GM19193 (cell line): ENCODE measurements at regions not wholly inside any gene's neighbourhood (a gene's known extent, or its start where the extent isn't known, plus 50 kb on each side); places are given as distances from the start of the nearest gene placed in this dataset.

Experiments
- POLR2A ChIP-seq: IDR thresholded peaks from 4 replicates; pipeline ENCODE4 v1.6.1; 2011; ENCODE audit not compliant: insufficient read depth, insufficient read length; ENCODE audit errors: extremely low read depth

DNA sequence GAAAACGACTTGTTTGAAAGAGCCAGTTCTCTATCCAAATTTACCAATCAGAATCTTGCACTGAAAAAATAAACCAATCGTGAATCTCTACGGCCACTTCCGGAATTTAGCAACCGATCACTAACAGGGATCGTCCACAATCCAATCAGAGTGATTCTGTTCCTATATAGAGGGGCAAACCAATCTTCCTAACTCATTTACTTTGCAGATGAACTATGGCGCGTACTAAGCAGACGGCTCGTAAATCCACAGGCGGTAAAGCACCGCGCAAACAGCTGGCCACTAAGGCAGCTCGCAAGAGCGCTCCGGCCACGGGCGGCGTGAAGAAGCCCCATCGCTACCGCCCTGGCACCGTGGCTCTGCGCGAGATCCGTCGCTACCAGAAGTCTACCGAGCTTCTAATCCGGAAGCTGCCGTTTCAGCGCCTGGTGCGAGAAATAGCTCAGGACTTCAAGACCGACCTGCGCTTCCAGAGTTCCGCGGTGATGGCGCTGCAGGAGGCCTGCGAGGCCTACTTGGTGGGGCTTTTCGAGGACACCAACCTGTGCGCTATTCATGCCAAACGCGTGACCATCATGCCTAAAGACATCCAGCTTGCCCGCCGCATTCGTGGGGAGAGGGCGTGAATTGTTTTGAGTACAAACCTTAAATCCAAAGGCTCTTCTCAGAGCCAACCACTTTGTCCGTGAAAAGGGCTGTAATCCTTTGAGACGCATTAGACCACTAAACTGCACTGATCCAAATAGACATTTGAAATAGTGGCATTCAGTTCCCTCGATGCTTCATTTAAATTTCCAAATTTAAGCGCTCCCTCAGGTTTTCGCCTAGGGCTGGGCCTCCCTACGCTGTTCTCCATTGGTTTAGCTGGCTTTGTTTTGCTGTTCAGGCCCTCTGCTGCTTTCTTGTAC lies 138.0 kb downstream of the HFE start:
- no peak for TF ChIP-seq POLR2A

DNA sequence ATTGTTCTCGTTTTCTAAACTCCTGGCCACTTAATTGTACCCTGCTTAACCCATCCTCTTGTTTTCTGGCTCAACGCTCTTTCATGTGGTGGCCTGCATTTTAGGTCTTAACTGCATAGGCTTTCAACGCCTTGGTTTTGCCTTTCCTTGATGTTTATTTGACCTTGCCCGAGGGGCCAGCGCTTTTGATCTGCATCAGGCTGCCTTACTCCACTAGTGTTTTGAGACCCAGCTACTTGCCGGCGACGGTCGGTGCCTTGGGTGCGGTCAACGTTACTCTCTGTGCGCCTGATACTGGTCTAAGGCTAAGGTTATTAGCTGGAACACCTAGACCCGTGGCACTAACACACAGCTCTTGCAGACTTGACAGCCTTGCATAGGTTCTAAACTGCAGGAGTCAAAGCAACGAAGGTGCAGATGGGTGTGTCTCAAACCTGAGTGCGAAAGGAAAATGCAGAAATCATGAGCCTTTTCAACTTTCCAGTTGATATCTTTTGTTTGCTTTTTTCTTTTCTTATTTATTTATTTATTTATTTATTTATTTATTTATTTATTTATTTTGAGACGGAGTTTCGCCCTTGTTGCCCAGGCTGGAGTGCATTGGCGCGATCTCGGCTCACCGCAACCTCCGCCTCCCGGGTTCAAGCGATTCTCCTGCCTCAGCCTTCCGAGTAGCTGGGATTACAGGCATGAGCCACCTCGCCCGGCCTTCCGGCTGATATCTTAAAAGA lies 138.8 kb downstream of the HFE start:
- TF ChIP-seq POLR2A: no peak

DNA sequence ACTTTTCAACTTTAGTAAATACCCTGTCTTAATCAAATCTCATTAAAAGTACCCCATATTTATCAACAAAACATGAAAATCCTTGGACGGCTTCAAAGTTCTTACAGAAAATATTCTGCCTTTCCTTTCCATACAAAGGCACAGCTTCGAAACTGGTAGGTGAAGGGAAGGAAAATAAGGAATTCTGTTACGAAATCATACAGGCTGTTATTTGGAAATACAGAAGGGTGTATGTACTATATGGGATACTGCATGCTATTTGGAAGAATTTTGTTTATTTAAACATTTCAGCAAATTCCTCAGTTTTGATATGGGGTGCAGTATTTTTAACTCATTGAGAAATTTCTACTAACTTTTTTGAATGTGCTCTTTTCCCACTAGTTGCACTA lies 138.4 kb upstream of the BTN3A2 start:
- no peak for TF ChIP-seq POLR2A

DNA sequence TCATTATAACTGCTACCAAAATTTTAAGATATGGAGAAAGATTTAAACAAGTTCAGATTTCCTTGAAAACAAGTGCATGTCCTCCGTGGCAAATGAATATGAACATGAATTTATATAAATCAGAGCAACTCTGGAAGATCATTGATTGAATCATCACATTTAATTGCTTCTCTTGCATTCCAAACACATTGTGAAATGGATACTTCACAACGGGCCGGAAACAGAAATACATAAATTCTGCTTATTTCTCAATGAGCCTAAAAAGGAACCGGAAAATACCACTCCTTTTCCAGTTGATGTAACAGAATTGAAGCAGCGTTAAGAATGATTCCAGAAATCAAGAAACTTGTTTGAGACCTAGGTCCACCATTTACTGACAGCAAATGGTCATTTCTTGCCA lies 134.6 kb upstream of the BTN3A2 start:
- no peak for TF ChIP-seq POLR2A

DNA sequence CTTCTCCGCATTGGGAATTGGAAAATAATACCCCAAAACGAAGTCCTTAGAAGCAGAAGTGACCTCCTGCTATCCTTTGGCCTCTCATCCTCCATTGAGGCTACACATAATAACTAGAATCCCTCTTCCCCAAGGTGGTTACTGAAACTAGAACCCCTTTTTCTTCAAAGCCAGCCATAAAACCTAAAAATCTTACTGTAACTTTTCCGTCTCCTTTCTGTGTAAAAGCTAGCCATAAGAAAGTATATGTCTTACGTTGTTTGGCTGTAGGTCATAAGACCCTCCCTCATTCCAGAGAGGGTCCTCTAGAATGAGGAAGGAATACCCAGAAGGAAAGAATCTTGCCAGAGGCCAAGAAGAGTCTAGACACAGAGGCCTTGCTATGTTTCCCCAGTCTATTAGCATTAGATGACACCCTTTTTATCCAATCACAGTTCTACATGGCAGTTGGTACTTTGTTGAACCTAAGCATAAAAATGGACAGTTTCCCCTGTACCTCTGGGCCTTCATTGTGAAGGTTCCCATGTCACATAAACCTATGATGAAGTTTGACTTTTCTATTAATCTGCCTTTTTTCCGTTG lies 133.9 kb upstream of the BTN3A2 start:
- TF ChIP-seq POLR2A: no peak

DNA sequence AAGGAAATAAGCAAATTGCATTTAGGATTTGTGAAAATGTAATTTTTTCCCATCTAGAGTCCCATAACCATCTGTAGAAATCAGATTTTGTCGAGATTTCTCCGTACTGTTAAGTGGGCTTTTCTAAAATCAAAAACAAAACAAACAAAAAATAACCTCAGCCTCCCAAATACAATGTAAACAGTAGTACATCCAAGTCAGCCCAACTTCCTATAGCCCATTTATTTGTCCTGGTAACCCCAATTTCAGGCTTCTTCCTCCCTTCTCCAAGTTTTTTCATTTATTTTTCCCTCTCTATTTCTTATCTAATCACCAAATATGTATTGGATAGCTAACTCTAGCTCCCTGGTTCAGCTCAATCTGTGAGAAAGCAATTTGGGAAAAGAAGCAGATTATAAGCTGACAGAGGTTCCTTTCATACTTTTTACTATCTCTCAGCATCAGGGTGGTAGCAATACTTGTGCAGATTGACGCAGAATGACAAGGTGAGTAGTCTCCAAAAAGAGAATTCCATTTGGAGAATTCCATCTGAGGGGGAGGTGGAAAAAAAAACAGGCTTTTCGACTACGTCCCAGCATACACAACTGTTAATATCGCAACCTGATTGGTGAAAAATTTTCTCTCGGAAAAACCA lies 132.6 kb upstream of the BTN3A2 start:
- TF ChIP-seq POLR2A: no peak

DNA sequence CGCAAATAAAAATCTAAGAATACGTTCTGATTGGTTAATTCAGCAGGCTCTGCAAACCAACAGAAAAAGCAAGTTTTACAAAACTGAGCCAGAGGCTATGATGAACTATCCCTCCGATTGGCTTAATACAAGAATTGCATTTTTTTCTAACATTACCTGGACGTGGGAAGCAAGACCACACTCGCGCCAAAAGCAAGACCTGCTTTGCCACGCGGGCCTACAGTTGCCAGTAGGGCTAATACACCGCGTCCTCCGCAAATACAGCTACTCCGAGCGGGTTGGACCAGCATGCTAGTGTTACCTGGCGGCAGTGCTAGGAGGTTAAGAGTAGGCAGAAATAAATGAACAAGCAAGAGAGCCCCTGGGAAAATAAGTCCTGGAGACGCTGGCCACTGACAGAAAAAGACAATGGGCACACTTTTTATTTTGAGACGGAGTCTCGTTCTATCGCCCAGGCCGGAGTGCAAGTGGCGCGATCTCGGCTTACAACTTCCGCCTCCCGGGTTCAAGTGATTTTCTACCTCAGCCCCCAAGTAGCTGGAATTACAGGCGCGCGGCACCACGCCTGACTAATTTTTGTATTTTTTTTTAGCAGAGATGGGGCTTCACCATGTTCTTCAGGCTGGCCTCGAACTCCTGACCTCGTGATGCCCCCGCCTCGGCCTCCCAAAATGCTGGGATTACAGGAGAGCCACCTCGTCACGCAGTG lies 131.9 kb upstream of the BTN3A2 start:
- no peak for TF ChIP-seq POLR2A

DNA sequence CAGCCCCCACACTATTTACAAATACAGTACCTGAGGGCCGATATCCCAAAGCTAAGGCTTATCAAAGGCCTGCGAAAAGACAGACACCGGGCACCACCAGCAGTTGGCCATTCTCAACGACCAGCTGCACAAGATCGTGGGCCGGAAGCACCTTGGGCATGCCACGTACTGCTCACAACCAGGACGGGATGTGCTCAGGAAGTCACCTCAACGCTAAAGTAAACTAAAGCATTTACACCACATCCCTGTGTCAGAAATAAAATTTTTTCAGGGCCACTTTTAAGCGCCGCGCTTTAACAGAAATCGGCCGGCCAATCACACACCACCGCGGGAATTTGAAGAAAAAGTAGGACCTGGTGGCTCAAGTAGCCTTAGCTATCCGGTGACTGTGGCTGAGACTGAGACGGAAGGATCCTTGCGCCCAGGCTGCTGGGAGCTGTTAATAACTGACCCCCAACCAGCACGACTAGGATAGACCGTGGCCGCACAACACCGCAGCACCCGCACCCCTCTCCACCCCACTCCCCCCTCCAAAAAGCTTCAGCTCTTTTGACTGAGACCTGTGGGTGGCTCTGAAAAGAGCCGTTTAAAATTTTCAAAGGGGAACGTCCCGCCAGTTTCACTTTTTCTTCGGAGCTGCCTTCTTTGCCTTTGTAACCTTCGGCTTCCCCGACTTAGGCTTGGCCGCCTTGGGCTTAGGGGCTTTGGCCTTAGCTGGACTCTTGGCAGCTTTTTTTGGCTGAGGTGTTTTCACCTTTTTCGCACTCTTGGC lies 131.2 kb upstream of the BTN3A2 start:
- peak; percentile 100 for TF ChIP-seq POLR2A

DNA sequence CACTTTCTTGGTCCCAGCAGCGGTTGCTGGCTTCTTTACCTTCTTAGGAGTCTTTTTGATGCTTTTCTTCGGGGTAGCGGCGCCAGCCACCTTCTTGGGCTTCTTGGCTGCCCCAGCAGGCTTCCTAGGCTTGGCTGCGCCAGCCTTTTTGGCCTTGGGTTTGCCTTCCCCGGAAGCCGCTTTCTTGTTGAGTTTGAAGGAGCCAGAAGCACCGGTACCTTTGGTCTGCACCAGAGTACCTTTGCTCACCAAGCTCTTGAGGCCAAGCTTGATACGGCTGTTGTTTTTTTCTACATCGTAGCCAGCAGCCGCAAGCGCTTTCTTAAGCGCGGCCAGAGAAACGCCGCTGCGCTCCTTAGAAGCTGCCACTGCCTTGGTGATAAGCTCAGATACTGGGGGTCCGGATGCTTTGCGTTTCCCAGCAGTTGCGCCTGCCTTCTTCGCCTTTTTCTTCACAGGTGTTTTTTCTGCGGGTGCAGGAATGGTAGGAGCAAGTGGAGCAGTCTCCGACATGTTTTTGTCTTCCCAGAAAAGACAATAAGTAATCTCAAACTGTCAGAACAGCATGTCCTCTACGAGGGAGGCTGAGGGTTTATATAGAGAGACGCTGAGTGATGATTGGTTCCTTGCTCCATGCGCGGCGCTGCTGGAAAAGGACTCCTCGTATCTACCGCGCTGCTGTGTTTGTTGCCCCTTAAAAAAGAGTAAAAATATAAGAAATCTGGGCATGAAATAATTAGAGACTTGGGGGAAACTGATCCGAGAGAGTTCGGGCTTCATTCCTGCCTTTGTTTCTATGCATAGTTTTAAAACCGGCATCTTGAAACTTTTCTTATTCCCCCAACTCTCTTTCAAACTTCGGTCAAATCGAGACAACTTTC lies 130.3 kb upstream of the BTN3A2 start:
- TF ChIP-seq POLR2A: peak; percentile 93

DNA sequence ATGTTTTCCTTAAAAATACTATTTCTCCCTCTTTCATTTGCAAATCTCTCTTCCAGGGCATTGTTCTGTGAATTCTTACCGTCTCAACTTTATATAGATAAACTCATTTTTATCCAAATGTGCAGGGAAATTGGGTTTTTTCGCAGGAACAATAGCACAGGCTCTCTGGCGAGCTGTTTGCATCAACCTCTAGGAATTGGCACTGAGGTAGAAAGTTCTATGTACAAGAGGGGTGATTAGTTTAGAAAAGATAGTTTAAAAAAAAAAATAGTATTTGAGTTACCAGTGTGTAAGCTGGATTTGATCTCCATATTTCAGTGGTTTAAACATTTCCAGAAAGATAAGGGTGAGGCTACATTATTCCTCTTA lies 129.7 kb upstream of the BTN3A2 start:
- no peak for TF ChIP-seq POLR2A

DNA sequence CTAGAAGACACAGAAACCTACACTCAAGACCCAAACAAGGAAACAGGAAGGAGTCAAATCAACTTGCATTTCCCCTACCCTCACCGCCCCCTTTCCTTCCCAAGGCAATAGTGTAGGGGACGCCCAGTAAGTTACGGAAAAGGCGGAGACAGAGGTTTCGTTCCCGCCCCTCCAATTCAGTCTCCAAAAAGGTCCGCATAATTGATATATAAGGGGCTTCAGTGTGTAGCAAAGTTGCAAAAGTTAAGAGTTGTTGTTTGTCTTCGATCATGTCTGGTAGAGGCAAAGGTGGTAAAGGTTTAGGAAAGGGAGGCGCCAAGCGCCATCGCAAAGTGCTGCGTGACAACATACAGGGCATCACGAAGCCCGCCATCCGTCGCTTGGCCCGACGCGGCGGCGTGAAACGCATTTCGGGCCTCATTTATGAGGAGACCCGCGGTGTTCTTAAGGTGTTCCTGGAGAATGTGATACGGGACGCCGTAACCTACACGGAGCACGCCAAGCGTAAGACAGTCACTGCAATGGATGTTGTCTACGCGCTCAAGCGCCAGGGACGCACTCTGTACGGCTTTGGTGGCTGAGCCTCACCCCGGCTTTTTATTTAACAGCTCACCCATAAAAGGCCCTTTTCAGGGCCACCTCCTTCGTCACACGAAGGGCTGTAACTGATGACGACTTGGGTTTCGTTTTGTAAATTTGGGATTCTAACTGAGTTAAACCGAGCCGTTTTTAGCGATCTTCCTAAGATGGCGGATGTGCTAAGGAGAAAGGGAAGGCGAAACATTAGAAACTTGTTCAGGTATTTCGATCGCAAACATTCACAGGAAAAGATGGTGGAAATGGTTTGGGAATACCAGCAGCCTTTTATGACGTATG lies 124.6 kb upstream of the BTN3A2 start:
- peak; percentile 99 for TF ChIP-seq POLR2A
